ENCODE measurements at regions not wholly inside any gene's neighbourhood (a gene's known extent, or its start where the extent isn't known, plus 50 kb on each side); places are given as distances from the start of the nearest gene placed in this dataset.

DNA sequence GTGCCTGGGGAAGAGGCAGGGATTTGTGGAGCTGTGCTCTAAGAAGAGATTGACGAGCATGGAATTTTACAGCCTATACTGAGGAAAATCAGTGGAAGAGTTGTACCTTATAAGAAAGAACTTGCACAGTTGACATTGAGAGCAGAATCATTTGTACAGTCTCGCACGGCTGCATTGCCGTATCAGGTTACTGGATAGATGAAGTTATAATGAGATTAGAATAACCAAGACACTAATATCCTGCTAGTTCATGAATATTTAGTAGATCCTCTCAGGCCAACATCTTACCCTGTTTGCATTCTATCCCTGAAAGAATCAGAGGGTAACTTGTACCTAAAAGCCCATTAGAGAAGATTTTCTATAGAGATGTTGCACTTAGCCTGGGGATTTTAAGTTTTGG, 447.1 kb downstream of the PREX1 start:
- Mint-ChIP-seq H3K27me3 (ENCODE audit: low read depth) (no peaks in the 10 kb centered on the region), H3K27ac (no peak overlapping the region), H3K36me3 (no peaks in the 10 kb centered on the region), H3K9me3 (no peaks in the 10 kb centered on the region), H3K4me3 (no peak overlapping the region), H3K4me1 (peaks cover 35% of the 10 kb centered on the region)
- DNase-seq (ENCODE audit: low spot score) (no peak), ATAC-seq (no peak)
- TF ChIP-seq, protein P1, sequence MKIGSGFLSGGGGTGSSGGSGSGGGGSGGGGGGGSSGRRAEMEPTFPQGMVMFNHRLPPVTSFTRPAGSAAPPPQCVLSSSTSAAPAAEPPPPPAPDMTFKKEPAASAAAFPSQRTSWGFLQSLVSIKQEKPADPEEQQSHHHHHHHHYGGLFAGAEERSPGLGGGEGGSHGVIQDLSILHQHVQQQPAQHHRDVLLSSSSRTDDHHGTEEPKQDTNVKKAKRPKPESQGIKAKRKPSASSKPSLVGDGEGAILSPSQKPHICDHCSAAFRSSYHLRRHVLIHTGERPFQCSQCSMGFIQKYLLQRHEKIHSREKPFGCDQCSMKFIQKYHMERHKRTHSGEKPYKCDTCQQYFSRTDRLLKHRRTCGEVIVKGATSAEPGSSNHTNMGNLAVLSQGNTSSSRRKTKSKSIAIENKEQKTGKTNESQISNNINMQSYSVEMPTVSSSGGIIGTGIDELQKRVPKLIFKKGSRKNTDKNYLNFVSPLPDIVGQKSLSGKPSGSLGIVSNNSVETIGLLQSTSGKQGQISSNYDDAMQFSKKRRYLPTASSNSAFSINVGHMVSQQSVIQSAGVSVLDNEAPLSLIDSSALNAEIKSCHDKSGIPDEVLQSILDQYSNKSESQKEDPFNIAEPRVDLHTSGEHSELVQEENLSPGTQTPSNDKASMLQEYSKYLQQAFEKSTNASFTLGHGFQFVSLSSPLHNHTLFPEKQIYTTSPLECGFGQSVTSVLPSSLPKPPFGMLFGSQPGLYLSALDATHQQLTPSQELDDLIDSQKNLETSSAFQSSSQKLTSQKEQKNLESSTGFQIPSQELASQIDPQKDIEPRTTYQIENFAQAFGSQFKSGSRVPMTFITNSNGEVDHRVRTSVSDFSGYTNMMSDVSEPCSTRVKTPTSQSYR (CRISPR knock-in tag; IDR thresholded peaks at IDR 0.05), result no peak
- TF ChIP-seq, protein P2, sequence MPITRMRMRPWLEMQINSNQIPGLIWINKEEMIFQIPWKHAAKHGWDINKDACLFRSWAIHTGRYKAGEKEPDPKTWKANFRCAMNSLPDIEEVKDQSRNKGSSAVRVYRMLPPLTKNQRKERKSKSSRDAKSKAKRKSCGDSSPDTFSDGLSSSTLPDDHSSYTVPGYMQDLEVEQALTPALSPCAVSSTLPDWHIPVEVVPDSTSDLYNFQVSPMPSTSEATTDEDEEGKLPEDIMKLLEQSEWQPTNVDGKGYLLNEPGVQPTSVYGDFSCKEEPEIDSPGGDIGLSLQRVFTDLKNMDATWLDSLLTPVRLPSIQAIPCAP (CRISPR knock-in tag; IDR thresholded peaks at IDR 0.05), result no peak
- TF ChIP-seq, protein P3, sequence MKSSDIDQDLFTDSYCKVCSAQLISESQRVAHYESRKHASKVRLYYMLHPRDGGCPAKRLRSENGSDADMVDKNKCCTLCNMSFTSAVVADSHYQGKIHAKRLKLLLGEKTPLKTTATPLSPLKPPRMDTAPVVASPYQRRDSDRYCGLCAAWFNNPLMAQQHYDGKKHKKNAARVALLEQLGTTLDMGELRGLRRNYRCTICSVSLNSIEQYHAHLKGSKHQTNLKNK (CRISPR knock-in tag; IDR thresholded peaks at IDR 0.05), result no peak
- TF ChIP-seq KAT7 (CRISPR knock-in tag; IDR thresholded peaks at IDR 0.05; ENCODE audit: borderline replicate concordance), result no peak
- TF ChIP-seq, protein P4, sequence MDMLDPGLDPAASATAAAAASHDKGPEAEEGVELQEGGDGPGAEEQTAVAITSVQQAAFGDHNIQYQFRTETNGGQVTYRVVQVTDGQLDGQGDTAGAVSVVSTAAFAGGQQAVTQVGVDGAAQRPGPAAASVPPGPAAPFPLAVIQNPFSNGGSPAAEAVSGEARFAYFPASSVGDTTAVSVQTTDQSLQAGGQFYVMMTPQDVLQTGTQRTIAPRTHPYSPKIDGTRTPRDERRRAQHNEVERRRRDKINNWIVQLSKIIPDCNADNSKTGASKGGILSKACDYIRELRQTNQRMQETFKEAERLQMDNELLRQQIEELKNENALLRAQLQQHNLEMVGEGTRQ (CRISPR knock-in tag; IDR thresholded peaks at IDR 0.05), result no peak
- TF ChIP-seq CREB1 (CRISPR knock-in tag; IDR thresholded peaks at IDR 0.05), result no peak
- no peak for TF ChIP-seq EMX1 (CRISPR knock-in tag; IDR thresholded peaks at IDR 0.05)
- TF ChIP-seq ZNF263 (CRISPR knock-in tag; IDR thresholded peaks at IDR 0.05; ENCODE audit: low read depth), result no peak
- TF ChIP-seq, protein P5, sequence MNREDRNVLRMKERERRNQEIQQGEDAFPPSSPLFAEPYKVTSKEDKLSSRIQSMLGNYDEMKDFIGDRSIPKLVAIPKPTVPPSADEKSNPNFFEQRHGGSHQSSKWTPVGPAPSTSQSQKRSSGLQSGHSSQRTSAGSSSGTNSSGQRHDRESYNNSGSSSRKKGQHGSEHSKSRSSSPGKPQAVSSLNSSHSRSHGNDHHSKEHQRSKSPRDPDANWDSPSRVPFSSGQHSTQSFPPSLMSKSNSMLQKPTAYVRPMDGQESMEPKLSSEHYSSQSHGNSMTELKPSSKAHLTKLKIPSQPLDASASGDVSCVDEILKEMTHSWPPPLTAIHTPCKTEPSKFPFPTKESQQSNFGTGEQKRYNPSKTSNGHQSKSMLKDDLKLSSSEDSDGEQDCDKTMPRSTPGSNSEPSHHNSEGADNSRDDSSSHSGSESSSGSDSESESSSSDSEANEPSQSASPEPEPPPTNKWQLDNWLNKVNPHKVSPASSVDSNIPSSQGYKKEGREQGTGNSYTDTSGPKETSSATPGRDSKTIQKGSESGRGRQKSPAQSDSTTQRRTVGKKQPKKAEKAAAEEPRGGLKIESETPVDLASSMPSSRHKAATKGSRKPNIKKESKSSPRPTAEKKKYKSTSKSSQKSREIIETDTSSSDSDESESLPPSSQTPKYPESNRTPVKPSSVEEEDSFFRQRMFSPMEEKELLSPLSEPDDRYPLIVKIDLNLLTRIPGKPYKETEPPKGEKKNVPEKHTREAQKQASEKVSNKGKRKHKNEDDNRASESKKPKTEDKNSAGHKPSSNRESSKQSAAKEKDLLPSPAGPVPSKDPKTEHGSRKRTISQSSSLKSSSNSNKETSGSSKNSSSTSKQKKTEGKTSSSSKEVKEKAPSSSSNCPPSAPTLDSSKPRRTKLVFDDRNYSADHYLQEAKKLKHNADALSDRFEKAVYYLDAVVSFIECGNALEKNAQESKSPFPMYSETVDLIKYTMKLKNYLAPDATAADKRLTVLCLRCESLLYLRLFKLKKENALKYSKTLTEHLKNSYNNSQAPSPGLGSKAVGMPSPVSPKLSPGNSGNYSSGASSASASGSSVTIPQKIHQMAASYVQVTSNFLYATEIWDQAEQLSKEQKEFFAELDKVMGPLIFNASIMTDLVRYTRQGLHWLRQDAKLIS (CRISPR knock-in tag; IDR thresholded peaks at IDR 0.05; ENCODE audit: borderline replicate concordance), result no peak
- no peak for TF ChIP-seq ETV6 (CRISPR knock-in tag; IDR thresholded peaks at IDR 0.05)
- TF ChIP-seq, protein P6, sequence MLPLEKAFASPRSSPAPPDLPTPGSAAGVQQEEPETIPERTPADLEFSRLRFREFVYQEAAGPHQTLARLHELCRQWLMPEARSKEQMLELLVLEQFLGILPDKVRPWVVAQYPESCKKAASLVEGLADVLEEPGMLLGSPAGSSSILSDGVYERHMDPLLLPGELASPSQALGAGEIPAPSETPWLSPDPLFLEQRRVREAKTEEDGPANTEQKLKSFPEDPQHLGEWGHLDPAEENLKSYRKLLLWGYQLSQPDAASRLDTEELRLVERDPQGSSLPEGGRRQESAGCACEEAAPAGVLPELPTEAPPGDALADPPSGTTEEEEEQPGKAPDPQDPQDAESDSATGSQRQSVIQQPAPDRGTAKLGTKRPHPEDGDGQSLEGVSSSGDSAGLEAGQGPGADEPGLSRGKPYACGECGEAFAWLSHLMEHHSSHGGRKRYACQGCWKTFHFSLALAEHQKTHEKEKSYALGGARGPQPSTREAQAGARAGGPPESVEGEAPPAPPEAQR (CRISPR knock-in tag; IDR thresholded peaks at IDR 0.05), result no peak
- no peak for TF ChIP-seq SMAD3 (CRISPR knock-in tag; IDR thresholded peaks at IDR 0.05; ENCODE audit: borderline replicate concordance)
- no peak for TF ChIP-seq CREM (CRISPR knock-in tag; IDR thresholded peaks at IDR 0.05)
- no peak for TF ChIP-seq TEAD4 (CRISPR knock-in tag; IDR thresholded peaks at IDR 0.05)
- TF ChIP-seq IRF2 (CRISPR knock-in tag; IDR thresholded peaks at IDR 0.05; ENCODE audit: borderline replicate concordance, low read depth), result no peak
- CTCF ChIA-PET, result interaction anchor here (1.0 kb wide), 1 partner anchor 18 kb away, joined by 3 read pairs; no protein-coding TSS in a partner anchor
- POLR2A ChIA-PET, result no interaction called here
